ENCODE measurements at regions not wholly inside any gene's neighbourhood (a gene's known extent, or its start where the extent isn't known, plus 50 kb on each side); places are given as distances from the start of the nearest gene placed in this dataset.
"Not testable (repeated sequence)": the region's sequence is repeated elsewhere in the genome, so short reads cannot be mapped to it uniquely, and the experiment has no call there.

GRCh38 chr15:100730655-100731266 is 128.4 kb downstream of the ASB7 start:
- Histone ChIP-seq H3K27me3 (peaks cover 5% of the 10 kb centered on the region), H3K4me3 (ENCODE audit: low read depth in 1 of 2, low read length in 1 of 2) (no peak overlapping the region), H3K4me1 (ENCODE audit: control insufficient read depth in 1 of 2, insufficient read depth in 1 of 2, low read depth in 1 of 2, low read length in 1 of 2) (no peaks in the 10 kb centered on the region), H3K9me3 (no peaks in the 10 kb centered on the region), H3K36me3 (no peaks in the 10 kb centered on the region), H3K27ac (no peak overlapping the region)
- TF ChIP-seq CTCF (IDR thresholded peaks at IDR 0.05), result no peak

GRCh38 chr15:100731267-100732152 is 129.1 kb downstream of the ASB7 start:
- Histone ChIP-seq H3K36me3 (no peaks in the 10 kb centered on the region), H3K4me3 (ENCODE audit: low read depth in 1 of 2, low read length in 1 of 2) (no peak overlapping the region), H3K4me1 (ENCODE audit: control insufficient read depth in 1 of 2, insufficient read depth in 1 of 2, low read depth in 1 of 2, low read length in 1 of 2) (no peaks in the 10 kb centered on the region), H3K27me3 (peaks cover 5% of the 10 kb centered on the region), H3K27ac (no peak overlapping the region), H3K9me3 (no peaks in the 10 kb centered on the region)
- no peak for TF ChIP-seq CTCF (IDR thresholded peaks at IDR 0.05)

- H3K27me3 ChIP-seq, result peaks cover 5% of the 10 kb centered on the region
- no peak overlapping the region for H3K27ac ChIP-seq
- no peaks in the 10 kb centered on the region for H3K9me3 ChIP-seq
- H3K4me1 ChIP-seq (ENCODE audit: control insufficient read depth in 1 of 2, insufficient read depth in 1 of 2, low read depth in 1 of 2, low read length in 1 of 2), result no peaks in the 10 kb centered on the region
- no peak overlapping the region for H3K4me3 ChIP-seq (ENCODE audit: low read depth in 1 of 2, low read length in 1 of 2)
- no peaks in the 10 kb centered on the region for H3K36me3 ChIP-seq
- TF ChIP-seq CTCF (IDR thresholded peaks at IDR 0.05), result no peak
Measured at GRCh38 chr15:100732211-100733055, 130.0 kb downstream of the ASB7 start.

- Histone ChIP-seq H3K4me1 (ENCODE audit: control insufficient read depth in 1 of 2, insufficient read depth in 1 of 2, low read depth in 1 of 2, low read length in 1 of 2) (no peaks in the 10 kb centered on the region), H3K27me3 (peaks cover 5% of the 10 kb centered on the region), H3K9me3 (no peaks in the 10 kb centered on the region), H3K4me3 (ENCODE audit: low read depth in 1 of 2, low read length in 1 of 2) (no peak overlapping the region), H3K27ac (no peak overlapping the region), H3K36me3 (no peaks in the 10 kb centered on the region)
- TF ChIP-seq CTCF (IDR thresholded peaks at IDR 0.05), result no peak
Measured at GRCh38 chr15:100733101-100733842, 130.9 kb downstream of the ASB7 start.

GRCh38 chr15:100733843-100734185 is 131.4 kb downstream of the ASB7 start:
- not testable (repeated sequence) for H3K36me3 ChIP-seq; H3K4me3 ChIP-seq (ENCODE audit: low read depth in 1 of 2, low read length in 1 of 2); H3K27ac ChIP-seq; H3K4me1 ChIP-seq (ENCODE audit: control insufficient read depth in 1 of 2, insufficient read depth in 1 of 2, low read depth in 1 of 2, low read length in 1 of 2); H3K27me3 ChIP-seq; H3K9me3 ChIP-seq

Data from neutrophil (primary cell).